ENCODE measurements at regions not wholly inside any gene's neighbourhood (a gene's known extent, or its start where the extent isn't known, plus 50 kb on each side); places are given as distances from the start of the nearest gene placed in this dataset.

GRCh38 chr5:120394259-120394658 lies 69.8 kb upstream of the PRR16 start:
- TF ChIP-seq CTCF (conservative IDR thresholded peaks at IDR 0.05; ENCODE audit: low read depth, low read length) (no peak), EZH2 (IDR thresholded peaks at IDR 0.05; ENCODE audit: borderline replicate concordance, low read depth, low read length, poor library complexity, severe bottlenecking) (no peak)
